HEK293T (cell line): ENCODE measurements at regions not wholly inside any gene's neighbourhood (a gene's known extent, or its start where the extent isn't known, plus 50 kb on each side); places are given as distances from the start of the nearest gene placed in this dataset.

ENCODE experiments used
- BHLHE40 ChIP-seq: fragments of 450-650 bp; IDR thresholded peaks from 2 replicates; pipeline ENCODE4 v1.6.1; 2016; ENCODE audit warnings: mild to moderate bottlenecking, moderate library complexity, borderline replicate concordance
- FOXK2 ChIP-seq: fragments of 450-650 bp; IDR thresholded peaks from 2 replicates; pipeline ENCODE4 v1.6.1; 2016; ENCODE audit warnings: mild to moderate bottlenecking
- FOXM1 ChIP-seq: fragments of 450-650 bp; IDR thresholded peaks from 2 replicates; pipeline ENCODE4 v1.6.1; 2017; ENCODE audit warnings: mild to moderate bottlenecking, borderline replicate concordance
- L3MBTL2 ChIP-seq: fragments of 450-650 bp; conservative IDR thresholded peaks from 2 replicates; pipeline ENCODE4 v1.6.1; 2016; ENCODE audit warnings: mild to moderate bottlenecking
- SP1 ChIP-seq: fragments of 450-650 bp; IDR thresholded peaks from 2 replicates; pipeline ENCODE4 v1.6.1; 2017
- TARDBP ChIP-seq: fragments of 450-650 bp; IDR thresholded peaks from 2 replicates; pipeline ENCODE4 v1.6.1; 2016
- ZNF384 ChIP-seq: fragments of 450-650 bp; IDR thresholded peaks from 2 replicates; pipeline ENCODE4 v1.6.1; 2016
- TF ChIP-seq, protein P1 (sequence below): fragments of 450-650 bp; IDR thresholded peaks from 2 replicates; pipeline ENCODE4 v1.6.1; 2016

GRCh38 chr1:218983433-218983832 lies 190.2 kb upstream of the LYPLAL1 start:
- TF ChIP-seq L3MBTL2 (no peak), FOXM1 (no peak), TARDBP (no peak), BHLHE40 (no peak), FOXK2 (no peak), SP1 (no peak), ZNF384 (no peak)
- TF ChIP-seq, protein P1, sequence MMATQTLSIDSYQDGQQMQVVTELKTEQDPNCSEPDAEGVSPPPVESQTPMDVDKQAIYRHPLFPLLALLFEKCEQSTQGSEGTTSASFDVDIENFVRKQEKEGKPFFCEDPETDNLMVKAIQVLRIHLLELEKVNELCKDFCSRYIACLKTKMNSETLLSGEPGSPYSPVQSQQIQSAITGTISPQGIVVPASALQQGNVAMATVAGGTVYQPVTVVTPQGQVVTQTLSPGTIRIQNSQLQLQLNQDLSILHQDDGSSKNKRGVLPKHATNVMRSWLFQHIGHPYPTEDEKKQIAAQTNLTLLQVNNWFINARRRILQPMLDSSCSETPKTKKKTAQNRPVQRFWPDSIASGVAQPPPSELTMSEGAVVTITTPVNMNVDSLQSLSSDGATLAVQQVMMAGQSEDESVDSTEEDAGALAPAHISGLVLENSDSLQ, result no peak
